H1 (cell line): ENCODE measurements at regions not wholly inside any gene's neighbourhood (a gene's known extent, or its start where the extent isn't known, plus 50 kb on each side); places are given as distances from the start of the nearest gene placed in this dataset.

Experiments
- EGR1 ChIP-seq: IDR thresholded peaks from 2 replicates; pipeline ENCODE4 v1.6.1; 2011; ENCODE audit warnings: low read depth, low read length, borderline replicate concordance
- PHF8 ChIP-seq: fragments of 200-600 bp; sonication (generic); conservative IDR thresholded peaks from 2 replicates; pipeline ENCODE4 v1.7.1; 2012; ENCODE audit warnings: low read depth, mild to moderate bottlenecking, inconsistent platforms, low read length, moderate library complexity
- POLR2AphosphoS5 ChIP-seq: IDR thresholded peaks from 2 replicates; pipeline ENCODE4 v1.6.1; 2011; ENCODE audit warnings: low read depth, low read length
- SIRT6 ChIP-seq: IDR thresholded peaks from one replicate; pipeline ENCODE4 v1.7.1; 2012; ENCODE audit warnings: low read length, inconsistent platforms
- TF ChIP-seq, protein P1 (sequence below): fragments of 300-600 bp; sonication (generic); IDR thresholded peaks from 2 replicates; pipeline ENCODE4 v1.7.1; 2012; ENCODE audit warnings: low read length, moderate library complexity, mild to moderate bottlenecking, inconsistent platforms; ENCODE audit not compliant: insufficient replicate concordance
- TF ChIP-seq, protein P2 (sequence below): IDR thresholded peaks from 2 replicates; pipeline ENCODE4 v1.6.1; 2011; ENCODE audit warnings: low read depth, mild to moderate bottlenecking, low read length; ENCODE audit not compliant: insufficient read depth

DNA sequence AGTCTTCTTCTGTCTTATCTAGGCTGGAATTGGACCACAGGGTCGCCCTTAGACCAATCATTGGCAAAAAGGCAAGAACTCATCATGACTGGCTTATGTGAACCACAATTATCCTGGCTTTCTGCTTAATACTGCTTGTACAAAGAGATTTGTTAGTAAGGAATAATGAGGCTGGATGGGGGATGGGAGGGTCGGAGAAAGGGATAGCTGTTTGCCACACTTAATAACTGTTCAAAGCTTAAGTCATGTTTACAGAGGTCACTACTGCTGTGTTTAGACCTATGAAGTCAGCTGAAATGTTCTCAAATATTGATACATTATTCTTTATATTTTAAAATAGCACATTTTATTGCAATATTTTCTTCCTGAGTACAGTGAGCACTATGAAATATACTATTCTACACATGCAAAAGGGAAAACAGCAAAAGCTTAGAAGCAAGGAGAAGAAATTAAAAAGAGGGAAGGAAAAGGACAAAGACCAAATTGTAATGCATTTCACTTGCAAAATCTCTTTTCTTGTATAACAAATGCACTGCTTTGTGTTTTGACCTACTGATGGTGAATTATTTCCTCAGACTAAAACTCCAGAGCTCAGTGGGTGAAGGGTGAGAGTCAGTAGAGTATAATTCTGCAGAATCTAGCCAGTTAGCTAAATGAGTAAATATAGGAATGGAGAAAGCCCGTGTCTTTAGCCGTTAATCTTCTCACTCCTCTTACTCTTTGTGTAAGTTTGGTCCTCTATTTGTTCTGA lies 404.9 kb upstream of the ZNF608 start (continued):
- TF ChIP-seq, protein P1, sequence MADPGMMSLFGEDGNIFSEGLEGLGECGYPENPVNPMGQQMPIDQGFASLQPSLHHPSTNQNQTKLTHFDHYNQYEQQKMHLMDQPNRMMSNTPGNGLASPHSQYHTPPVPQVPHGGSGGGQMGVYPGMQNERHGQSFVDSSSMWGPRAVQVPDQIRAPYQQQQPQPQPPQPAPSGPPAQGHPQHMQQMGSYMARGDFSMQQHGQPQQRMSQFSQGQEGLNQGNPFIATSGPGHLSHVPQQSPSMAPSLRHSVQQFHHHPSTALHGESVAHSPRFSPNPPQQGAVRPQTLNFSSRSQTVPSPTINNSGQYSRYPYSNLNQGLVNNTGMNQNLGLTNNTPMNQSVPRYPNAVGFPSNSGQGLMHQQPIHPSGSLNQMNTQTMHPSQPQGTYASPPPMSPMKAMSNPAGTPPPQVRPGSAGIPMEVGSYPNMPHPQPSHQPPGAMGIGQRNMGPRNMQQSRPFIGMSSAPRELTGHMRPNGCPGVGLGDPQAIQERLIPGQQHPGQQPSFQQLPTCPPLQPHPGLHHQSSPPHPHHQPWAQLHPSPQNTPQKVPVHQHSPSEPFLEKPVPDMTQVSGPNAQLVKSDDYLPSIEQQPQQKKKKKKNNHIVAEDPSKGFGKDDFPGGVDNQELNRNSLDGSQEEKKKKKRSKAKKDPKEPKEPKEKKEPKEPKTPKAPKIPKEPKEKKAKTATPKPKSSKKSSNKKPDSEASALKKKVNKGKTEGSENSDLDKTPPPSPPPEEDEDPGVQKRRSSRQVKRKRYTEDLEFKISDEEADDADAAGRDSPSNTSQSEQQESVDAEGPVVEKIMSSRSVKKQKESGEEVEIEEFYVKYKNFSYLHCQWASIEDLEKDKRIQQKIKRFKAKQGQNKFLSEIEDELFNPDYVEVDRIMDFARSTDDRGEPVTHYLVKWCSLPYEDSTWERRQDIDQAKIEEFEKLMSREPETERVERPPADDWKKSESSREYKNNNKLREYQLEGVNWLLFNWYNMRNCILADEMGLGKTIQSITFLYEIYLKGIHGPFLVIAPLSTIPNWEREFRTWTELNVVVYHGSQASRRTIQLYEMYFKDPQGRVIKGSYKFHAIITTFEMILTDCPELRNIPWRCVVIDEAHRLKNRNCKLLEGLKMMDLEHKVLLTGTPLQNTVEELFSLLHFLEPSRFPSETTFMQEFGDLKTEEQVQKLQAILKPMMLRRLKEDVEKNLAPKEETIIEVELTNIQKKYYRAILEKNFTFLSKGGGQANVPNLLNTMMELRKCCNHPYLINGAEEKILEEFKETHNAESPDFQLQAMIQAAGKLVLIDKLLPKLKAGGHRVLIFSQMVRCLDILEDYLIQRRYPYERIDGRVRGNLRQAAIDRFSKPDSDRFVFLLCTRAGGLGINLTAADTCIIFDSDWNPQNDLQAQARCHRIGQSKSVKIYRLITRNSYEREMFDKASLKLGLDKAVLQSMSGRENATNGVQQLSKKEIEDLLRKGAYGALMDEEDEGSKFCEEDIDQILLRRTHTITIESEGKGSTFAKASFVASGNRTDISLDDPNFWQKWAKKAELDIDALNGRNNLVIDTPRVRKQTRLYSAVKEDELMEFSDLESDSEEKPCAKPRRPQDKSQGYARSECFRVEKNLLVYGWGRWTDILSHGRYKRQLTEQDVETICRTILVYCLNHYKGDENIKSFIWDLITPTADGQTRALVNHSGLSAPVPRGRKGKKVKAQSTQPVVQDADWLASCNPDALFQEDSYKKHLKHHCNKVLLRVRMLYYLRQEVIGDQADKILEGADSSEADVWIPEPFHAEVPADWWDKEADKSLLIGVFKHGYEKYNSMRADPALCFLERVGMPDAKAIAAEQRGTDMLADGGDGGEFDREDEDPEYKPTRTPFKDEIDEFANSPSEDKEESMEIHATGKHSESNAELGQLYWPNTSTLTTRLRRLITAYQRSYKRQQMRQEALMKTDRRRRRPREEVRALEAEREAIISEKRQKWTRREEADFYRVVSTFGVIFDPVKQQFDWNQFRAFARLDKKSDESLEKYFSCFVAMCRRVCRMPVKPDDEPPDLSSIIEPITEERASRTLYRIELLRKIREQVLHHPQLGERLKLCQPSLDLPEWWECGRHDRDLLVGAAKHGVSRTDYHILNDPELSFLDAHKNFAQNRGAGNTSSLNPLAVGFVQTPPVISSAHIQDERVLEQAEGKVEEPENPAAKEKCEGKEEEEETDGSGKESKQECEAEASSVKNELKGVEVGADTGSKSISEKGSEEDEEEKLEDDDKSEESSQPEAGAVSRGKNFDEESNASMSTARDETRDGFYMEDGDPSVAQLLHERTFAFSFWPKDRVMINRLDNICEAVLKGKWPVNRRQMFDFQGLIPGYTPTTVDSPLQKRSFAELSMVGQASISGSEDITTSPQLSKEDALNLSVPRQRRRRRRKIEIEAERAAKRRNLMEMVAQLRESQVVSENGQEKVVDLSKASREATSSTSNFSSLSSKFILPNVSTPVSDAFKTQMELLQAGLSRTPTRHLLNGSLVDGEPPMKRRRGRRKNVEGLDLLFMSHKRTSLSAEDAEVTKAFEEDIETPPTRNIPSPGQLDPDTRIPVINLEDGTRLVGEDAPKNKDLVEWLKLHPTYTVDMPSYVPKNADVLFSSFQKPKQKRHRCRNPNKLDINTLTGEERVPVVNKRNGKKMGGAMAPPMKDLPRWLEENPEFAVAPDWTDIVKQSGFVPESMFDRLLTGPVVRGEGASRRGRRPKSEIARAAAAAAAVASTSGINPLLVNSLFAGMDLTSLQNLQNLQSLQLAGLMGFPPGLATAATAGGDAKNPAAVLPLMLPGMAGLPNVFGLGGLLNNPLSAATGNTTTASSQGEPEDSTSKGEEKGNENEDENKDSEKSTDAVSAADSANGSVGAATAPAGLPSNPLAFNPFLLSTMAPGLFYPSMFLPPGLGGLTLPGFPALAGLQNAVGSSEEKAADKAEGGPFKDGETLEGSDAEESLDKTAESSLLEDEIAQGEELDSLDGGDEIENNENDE, result no peak
- no peak for TF ChIP-seq EGR1
- no peak for TF ChIP-seq SIRT6
- no peak for TF ChIP-seq POLR2AphosphoS5
- TF ChIP-seq, protein P2, sequence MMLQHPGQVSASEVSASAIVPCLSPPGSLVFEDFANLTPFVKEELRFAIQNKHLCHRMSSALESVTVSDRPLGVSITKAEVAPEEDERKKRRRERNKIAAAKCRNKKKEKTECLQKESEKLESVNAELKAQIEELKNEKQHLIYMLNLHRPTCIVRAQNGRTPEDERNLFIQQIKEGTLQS, result no peak
- TF ChIP-seq PHF8, result no peak
